Gastrocnemius medialis (tissue), 4 donors: ENCODE measurements at regions not wholly inside any gene's neighbourhood (a gene's known extent, or its start where the extent isn't known, plus 50 kb on each side); places are given as distances from the start of the nearest gene placed in this dataset.

Source experiments
- ATAC-seq, 2 donors: fragments of 150-250 bp; one replicate each; pipeline ENCODE4 v1.9.1; 2016
- DNase-seq, 2 donors: peaks; one replicate each; pipeline ENCODE4 v3.0.0-alpha.2; 2019
- H3K27ac ChIP-seq, 4 donors: fragments of 200-600 bp; sonication (generic); 1 replicate in 1 of 4; 2 replicates in 3 of 4; pipeline ENCODE4 v1.5.1; 2016 to 2018; ENCODE audit warnings: mild to moderate bottlenecking in 2 of 4, moderate library complexity in 1 of 4
- H3K27me3 ChIP-seq, 3 donors: fragments of 200-600 bp; sonication (generic) in 2 of 3; 1 replicate in 1 of 3; 2 replicates in 2 of 3; pipeline versions ENCODE4 v1.5.1 to v1.6.0; 2016 to 2019; ENCODE audit warnings: mild to moderate bottlenecking in 1 of 3, moderate library complexity in 1 of 3
- H3K36me3 ChIP-seq, 2 donors: fragments of 200-600 bp; sonication (generic) in 1 of 2; one replicate each; pipeline ENCODE4 v1.5.1; 2017 to 2018
- H3K4me1 ChIP-seq, 2 donors: fragments of 200-600 bp; sonication (generic) in 1 of 2; one replicate each; pipeline ENCODE4 v1.5.1; 2016 to 2017; ENCODE audit warnings: mild to moderate bottlenecking in 2 of 2
- H3K4me3 ChIP-seq, 4 donors: fragments of 200-600 bp; sonication (generic) in 3 of 4; 1 replicate in 1 of 4; 2 replicates in 3 of 4; pipeline ENCODE4 v1.5.1; 2016 to 2019; ENCODE audit warnings: mild to moderate bottlenecking in 2 of 4
- H3K9me3 ChIP-seq, 3 donors: fragments of 200-600 bp; sonication (generic) in 2 of 3; 1 replicate in 1 of 3; 2 replicates in 2 of 3; pipeline ENCODE4 v1.5.1; 2016 to 2019
- CTCF ChIP-seq, 5 experiments: fragments of 450-650 bp in 3 of 5; fragments of 200-600 bp in 2 of 5; sonication (generic) in 2 of 5; IDR thresholded peaks in 4 of 5; conservative IDR thresholded peaks in 1 of 5; 1 replicate in 4 of 5; 2 replicates in 1 of 5; pipeline ENCODE4 v1.5.1; 2016 to 2019; ENCODE audit warnings: antibody characterized with exemption in 5 of 5, mild to moderate bottlenecking in 3 of 5, moderate library complexity in 3 of 5
- POLR2A ChIP-seq, 2 donors: fragments of 450-650 bp; IDR thresholded peaks; one replicate each; pipeline ENCODE4 v1.6.1; 2017; ENCODE audit warnings: antibody characterized with exemption in 2 of 2, mild to moderate bottlenecking in 2 of 2, moderate library complexity in 2 of 2
- in situ Hi-C, 4 donors: fragments of 200-750 bp; cut with MboI; loops; one replicate each; pipeline versions ENCODE4 v1.15.0 to v1.8.0; 2017; ENCODE audit warnings: low sequenced_read_pairs in 4 of 4
- intact Hi-C: fragments of 100-400 bp; cut with DNase I; formaldehyde crosslinking; loops from one replicate; pipeline ENCODE4 v1.15.1; 2023; ENCODE audit warnings: low total_unique reads

GRCh38 chr2:4029081-4029480, 325.7 kb downstream of the DCDC2C start:
- H3K36me3 ChIP-seq, result no peaks in the 10 kb centered on the region
- H3K4me1 ChIP-seq, result no peaks in the 10 kb centered on the region
- no peak overlapping the region for H3K27ac ChIP-seq
- no peaks in the 10 kb centered on the region for H3K27me3 ChIP-seq
- no peak overlapping the region for H3K4me3 ChIP-seq
- no peaks in the 10 kb centered on the region for H3K9me3 ChIP-seq
- intact Hi-C loops, result no loop called here
- ATAC-seq (no peak), DNase-seq (no peak)
- in situ Hi-C loops, result no loop called here
- TF ChIP-seq POLR2A (IDR thresholded peaks at IDR 0.05) (no peak), CTCF (IDR thresholded peaks at IDR 0.05 in 4 of 5, conservative IDR thresholded peaks at IDR 0.05 in 1 of 5) (no peak)

- in situ Hi-C loops, result no loop called here
- DNase-seq (no peak), ATAC-seq (no peak)
- Histone ChIP-seq H3K36me3 (no peaks in the 10 kb centered on the region), H3K4me3 (no peak overlapping the region), H3K9me3 (no peaks in the 10 kb centered on the region), H3K27ac (no peak overlapping the region), H3K4me1 (no peaks in the 10 kb centered on the region), H3K27me3 (no peaks in the 10 kb centered on the region)
- TF ChIP-seq POLR2A (IDR thresholded peaks at IDR 0.05) (no peak), CTCF (IDR thresholded peaks at IDR 0.05 in 4 of 5, conservative IDR thresholded peaks at IDR 0.05 in 1 of 5) (no peak)
- intact Hi-C loops, result no loop called here
These were observed 336.5 kb downstream of the DCDC2C start for GRCh38 chr2:4039896-4040295.

GRCh38 chr2:4047961-4048891, 344.9 kb downstream of the DCDC2C start:
- Histone ChIP-seq H3K36me3 (no peaks in the 10 kb centered on the region), H3K27ac (no peak overlapping the region), H3K27me3 (no peaks in the 10 kb centered on the region), H3K9me3 (no peaks in the 10 kb centered on the region), H3K4me1 (no peaks in the 10 kb centered on the region), H3K4me3 (no peak overlapping the region)
- in situ Hi-C loops, result no loop called here
- TF ChIP-seq CTCF (IDR thresholded peaks at IDR 0.05 in 4 of 5, conservative IDR thresholded peaks at IDR 0.05 in 1 of 5) (no peak), POLR2A (IDR thresholded peaks at IDR 0.05) (no peak)
- DNase-seq (no peak), ATAC-seq (no peak)
- intact Hi-C loops, result no loop called here

GRCh38 chr2:4049463-4049862, 346.1 kb downstream of the DCDC2C start:
- H3K27ac ChIP-seq, result no peak overlapping the region
- in situ Hi-C loops, result no loop called here
- ATAC-seq, result no peak
- no peak overlapping the region for H3K4me3 ChIP-seq
- no peaks in the 10 kb centered on the region for H3K9me3 ChIP-seq
- DNase-seq, result no peak
- H3K27me3 ChIP-seq, result no peaks in the 10 kb centered on the region
- intact Hi-C loops, result no loop called here
- H3K4me1 ChIP-seq, result no peaks in the 10 kb centered on the region
- no peak for TF ChIP-seq CTCF (IDR thresholded peaks at IDR 0.05 in 4 of 5, conservative IDR thresholded peaks at IDR 0.05 in 1 of 5)
- no peak for TF ChIP-seq POLR2A (IDR thresholded peaks at IDR 0.05)
- no peaks in the 10 kb centered on the region for H3K36me3 ChIP-seq
